GM19455 (cell line): ENCODE measurements at regions not wholly inside any gene's neighbourhood (a gene's known extent, or its start where the extent isn't known, plus 50 kb on each side); places are given as distances from the start of the nearest gene placed in this dataset.

ENCODE experiments used
- ATAC-seq: cut with Tn5 transposase; IDR thresholded peaks from one replicate; pipeline ENCODE4 v1.9.1; 2021; ENCODE audit not compliant: unreplicated experiment

GRCh38 chr5:107294211-107294550, 376.6 kb downstream of the EFNA5 start:
- peak; percentile 55 for ATAC-seq

DNA sequence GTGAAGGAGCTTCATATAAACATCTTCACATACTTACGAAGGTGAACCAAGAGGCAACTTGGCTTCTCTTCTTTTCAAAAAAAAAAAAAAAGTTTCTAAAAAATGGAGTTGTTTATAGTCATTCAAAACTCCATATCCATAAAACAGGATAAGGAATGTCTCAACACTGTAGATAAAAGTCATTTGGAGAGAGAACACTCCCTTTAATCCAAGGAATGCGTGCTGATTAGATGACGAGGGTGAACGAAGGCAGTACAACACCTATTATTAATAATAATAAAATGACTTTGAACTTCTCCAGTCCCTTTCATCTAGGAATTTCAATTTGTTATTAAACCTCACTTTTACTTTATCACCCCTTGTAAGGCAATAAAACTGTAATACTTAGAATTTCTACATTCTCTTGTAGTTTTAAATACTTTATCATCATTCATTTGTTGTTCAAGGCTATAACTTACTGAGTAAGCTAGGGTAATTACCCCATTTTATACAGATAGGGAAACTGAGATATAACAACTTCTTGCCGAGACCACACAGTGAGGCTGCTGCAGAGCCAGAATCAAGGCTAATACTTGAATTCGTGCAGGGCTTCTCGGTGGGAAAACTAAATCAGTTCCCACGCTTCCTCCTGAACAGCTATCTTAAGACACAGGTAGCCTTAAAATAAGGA, 377.1 kb downstream of the EFNA5 start:
- peak; percentile 5 for ATAC-seq

DNA sequence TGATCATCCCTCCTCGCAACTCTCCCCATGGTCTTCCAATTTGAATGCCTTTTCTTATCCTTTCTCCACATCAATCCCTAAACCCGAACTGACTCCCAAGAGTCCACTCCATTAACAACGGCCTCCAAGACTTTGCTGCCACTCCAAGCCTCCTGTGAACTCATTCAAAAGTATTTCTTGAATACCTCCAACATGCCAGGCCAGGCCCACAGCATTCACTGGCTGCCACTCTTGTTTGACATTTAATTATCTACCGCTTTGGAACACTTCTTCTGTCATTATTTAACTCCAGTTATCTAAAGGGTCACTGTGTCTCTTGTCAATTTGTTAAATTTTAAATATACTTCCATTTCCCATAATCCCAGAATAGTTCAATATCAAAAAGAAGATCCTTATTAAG, 378.9 kb downstream of the EFNA5 start:
- ATAC-seq: no peak

DNA sequence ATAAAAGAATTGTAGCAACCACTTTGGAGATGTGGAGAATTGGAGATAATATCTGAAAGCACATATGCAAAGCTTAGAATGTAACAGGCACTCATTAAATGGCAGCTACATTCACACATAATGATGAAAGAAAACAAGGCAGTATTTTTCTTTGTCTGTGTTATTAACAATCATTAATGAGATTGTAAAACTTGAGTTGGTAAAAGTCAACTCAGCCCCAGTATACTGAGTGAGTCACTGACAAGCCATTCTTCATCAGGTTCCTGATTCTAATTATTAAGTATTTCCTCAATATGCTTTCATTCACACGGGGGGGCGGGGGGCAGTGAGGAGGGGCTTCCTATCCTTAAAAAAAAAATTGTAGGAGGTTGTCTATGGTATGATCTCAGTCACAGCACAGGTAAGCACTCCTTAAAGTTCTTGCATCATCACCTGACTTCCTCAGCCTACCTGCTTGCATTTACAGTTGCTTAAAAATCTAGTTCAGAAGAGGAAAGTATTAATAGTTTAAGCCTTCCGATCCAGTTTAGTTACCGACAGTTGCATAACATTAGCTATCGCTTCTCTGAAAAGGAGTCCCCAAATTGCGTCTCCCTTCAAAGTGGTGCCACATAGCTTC, 379.8 kb downstream of the EFNA5 start:
- ATAC-seq: no peak

DNA sequence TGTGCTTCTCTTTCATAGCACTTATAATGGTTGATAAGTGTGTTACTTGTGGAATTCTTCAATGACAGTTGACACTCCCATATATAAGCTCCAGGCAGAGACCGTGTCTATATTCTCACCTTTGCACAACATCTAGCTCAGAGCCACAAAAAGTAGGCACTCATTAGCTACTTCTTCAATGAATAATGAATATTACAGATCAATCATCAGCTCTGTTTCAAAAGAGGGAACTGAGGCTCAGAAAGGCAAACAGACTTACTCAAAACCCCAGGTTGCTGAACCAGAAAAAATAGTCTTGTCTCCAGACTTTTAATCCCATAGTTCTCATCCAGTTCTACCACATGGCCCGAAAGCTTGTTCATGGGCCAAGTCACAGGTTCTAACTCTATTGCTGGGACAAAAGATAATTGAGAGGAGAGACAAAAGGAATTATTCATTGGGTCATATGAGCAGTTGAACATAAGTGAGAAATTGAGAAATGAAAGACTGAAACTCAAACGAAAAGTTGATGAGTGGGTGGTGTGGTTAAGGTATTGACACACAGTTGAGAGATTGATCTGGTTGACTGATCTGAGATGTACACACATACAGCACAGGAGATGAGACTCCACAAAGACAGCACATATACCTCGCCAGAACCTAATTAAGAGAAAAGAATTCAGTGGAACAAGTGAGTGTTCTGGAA, 381.6 kb downstream of the EFNA5 start:
- ATAC-seq: peak; percentile 89

- ATAC-seq: no peak
These were observed 384.2 kb downstream of the EFNA5 start for GRCh38 chr5:107286447-107287098.

GRCh38 chr5:107285772-107286171, 385.0 kb downstream of the EFNA5 start:
- no peak for ATAC-seq

DNA sequence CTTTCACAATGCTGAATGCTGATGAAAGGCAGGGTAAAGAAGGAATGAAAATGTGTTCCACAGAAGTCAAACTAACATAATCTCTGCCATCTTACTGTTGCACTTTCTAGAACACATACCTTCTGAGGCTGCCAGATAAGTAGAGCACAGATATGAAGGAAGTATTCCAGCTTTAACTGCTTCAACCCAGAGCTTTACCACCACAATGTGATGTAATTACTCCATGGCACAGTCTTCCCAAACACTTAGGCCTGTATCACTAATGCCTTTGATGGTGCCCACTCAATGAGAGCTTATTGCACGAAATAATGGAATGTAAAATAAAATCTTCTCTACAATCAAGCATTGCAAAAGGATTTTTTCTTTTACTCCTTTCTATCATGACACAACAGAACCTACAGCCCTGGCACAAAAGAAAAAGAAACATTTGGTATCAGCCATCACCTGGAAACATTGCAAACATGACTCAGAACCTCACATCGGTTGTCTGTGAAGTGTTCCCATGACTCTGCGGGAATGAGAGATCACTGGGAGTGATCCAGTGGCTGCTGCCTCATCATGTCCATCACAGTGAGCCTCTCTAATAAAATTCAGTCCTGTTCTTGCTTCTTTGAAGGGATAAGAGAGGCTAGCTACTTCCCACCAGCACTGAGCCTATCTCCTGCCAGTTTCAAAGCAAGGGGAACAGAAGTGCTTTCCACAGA, 385.8 kb downstream of the EFNA5 start:
- ATAC-seq: no peak

- no peak for ATAC-seq
These were observed 388.7 kb downstream of the EFNA5 start for GRCh38 chr5:107282061-107282460.

GRCh38 chr5:107278774-107279173, 392.0 kb downstream of the EFNA5 start:
- ATAC-seq: no peak

DNA sequence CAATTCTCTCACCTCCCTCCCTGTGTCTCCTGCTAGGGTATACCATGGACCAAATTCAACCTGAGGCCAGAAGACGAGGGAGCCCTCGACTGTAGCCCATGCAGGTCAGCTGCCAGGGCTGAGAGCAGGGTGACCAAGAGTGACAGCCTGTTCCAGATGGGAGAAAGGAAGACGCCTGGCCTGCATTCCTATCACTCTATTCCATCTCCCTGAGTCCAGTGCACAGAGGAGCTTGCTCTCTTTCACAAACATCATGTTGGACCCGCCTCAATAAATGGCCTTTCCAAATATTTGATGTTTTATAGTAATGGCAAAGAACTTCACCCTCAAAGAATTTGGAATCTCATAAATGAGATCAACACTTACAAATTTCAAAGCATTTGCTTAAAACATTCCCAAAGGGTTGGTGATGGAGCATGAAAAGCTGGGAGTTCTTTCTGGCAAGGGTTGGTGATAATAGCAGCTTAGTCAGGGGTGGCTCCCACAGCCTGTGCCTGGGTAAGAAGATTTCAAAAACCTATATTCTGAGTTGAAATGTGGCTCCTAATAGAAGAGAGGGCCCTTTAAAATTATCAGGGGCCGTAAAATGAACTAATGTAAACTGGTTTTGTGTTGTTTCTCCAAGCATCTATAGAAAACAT, 393.1 kb downstream of the EFNA5 start:
- ATAC-seq: no peak

GRCh38 chr5:107275333-107275732, 395.4 kb downstream of the EFNA5 start:
- no peak for ATAC-seq

DNA sequence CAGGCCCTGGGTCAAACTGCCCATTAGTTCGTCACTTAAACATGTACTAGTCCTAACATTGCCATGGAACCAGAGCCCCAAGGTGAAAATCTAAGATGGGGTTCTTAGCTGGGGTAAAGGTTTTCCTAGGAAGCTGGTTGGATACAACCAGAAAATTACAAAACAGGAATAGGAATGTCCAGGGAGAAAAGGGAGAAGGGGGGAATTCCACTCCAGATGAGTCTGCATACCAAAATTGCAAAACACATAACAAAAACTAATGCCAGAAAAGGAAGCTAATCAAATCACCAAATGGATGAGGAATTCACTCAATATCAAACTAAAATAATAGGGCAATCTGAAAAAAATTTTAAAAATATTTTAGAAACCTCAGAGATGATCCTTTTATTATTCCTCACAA, 396.2 kb downstream of the EFNA5 start:
- ATAC-seq: no peak

GRCh38 chr5:107272954-107273353, 397.8 kb downstream of the EFNA5 start:
- ATAC-seq: no peak

DNA sequence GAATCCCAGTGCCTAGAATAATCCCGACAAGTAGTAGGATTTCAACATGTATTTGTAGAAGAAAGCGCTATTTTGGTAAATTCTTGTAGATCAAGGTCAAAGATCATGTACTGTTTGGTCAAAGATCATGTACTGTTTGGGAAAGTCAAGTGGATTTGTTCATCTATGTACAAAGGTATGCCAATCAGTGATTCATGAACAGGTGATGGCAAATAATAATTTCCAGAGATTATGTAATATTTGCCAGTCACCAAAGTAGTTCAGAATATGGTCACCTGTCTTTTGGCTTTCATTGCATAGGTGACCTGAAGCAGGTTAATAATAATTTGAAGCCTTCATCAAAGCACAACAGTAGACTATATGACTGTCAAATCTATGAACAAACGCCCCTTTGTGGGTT, 398.2 kb downstream of the EFNA5 start:
- ATAC-seq: no peak

GRCh38 chr5:107271682-107272350, 398.9 kb downstream of the EFNA5 start:
- no peak for ATAC-seq

- no peak for ATAC-seq
These were observed 400.2 kb downstream of the EFNA5 start for GRCh38 chr5:107270561-107270960.

- no peak for ATAC-seq
These were observed 401.1 kb downstream of the EFNA5 start for GRCh38 chr5:107269678-107270077.

- no peak for ATAC-seq
These were observed 401.5 kb downstream of the EFNA5 start for GRCh38 chr5:107269256-107269655.

DNA sequence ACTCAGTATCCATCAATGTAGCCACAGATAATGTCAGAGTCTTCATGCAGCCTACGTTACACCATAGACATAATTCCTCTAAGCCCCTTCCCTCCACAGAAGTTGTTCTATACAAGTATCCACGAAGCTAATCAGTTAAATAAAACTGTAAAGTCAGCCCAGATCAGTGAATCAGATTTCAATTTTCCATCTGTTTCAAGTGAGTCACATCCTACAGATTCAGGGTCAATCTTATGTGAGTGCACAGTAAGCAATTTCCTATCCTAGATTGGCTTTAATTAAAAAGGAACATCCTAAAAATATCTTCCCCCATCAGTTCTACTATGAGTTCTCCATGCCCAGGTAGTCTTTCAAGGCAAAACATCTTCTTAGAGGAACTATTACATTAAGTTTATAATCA, 402.5 kb downstream of the EFNA5 start:
- ATAC-seq: no peak
